ENCODE measurements at regions not wholly inside any gene's neighbourhood (a gene's known extent, or its start where the extent isn't known, plus 50 kb on each side); places are given as distances from the start of the nearest gene placed in this dataset.
"Not testable (repeated sequence)": the region's sequence is repeated elsewhere in the genome, so short reads cannot be mapped to it uniquely, and the experiment has no call there.

DNA sequence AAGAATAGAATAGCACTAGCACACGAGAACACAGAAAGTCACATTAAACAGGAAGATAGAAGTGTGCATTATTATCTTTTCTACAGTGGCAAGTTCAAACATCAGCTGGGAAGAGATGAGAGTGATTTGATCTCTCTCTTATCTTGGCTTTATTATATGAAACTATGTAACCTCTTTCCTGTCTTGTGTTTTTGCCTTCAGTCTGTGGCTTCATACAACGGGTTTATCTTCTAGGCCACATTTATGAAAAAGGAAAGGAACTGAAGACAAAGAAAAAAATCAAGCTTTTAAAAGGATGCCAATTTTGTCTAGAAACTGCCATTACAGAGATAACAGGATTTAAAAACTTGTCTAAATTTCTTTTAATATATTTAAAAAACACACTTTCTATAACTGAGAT is 983.6 kb downstream of the RPA4 start:
- DNase-seq = no peak

DNA sequence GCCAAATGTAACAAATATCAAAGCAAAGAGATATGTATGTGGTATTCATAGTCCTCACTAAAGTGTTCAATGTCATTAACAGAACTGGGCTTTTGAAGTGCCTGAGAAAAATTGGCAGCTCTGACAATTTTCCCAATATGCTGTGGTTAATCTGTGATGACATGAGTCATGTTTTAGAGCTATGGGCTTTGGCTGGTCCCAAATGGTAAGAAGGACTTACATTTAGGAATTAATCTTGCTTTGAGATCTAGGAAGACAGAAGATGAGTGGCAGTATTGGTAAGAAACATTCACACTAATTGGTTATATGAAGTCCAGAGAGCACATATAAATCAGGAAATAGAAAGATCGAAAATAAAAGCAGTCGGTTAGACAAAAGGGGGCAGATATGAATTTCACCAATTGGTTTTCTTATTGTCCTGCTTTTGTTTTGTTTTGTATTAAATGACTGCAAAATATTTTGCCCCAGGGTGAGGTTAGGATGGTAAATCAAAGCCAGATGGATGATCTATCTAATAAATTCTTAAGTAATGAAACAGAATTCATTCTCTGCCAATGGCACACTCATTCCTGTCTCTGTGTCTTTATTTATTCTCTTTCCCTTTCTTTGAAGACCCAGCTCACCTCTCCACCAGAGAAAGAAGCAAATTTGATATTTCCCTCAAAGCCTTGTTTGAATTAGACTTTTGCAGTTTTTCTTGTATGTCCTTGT is 993.1 kb downstream of the RPA4 start:
- DNase-seq = no peak

GRCh38 chrX:97882306-97882705 is 998.6 kb downstream of the RPA4 start:
- no peak for DNase-seq

- no peak for DNase-seq
These were observed 1012.0 kb downstream of the RPA4 start for GRCh38 chrX:97895751-97896150.

- no peak for DNase-seq
These were observed 1014.3 kb downstream of the RPA4 start for GRCh38 chrX:97897998-97898397.

DNA sequence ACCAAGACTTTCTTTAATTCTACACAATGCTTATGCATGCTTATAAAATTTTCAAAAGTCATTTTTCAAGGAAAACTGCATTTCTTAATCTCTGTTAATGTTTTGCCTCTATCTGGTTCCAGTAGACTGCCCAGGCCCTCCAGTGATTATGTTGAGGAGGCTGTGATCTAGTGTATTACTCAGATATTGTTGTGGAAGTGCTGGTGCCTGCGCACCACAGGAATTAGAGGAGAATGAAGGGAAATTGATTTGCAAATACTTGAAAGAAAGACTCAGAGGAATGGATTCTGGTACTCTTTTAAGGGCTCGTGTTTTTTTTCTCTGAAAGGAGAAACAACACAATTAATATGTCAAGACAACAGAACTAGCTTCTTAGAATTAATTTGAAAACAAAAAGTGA is 1015.1 kb downstream of the RPA4 start:
- DNase-seq = no peak

DNA sequence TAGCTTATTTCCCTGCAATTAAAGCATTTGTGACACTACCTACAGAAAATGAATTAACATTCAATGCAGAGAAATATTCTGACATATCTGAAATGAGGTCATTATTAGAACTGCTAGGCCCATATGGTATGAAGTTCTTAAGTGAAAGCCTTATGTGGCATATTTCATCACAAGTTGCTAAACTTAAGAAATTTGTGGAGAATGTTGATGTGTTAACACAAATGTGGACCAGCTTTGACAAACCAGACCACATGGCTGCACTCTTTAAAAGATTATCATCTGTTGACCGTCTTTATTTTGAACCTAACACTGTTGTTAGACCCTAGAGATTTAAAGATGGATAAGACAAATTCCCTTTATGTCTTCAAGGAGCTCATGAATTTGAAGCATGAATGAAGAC is 1024.1 kb downstream of the RPA4 start:
- DNase-seq = no peak

- DNase-seq = no peak
These were observed 1025.5 kb downstream of the RPA4 start for GRCh38 chrX:97909245-97909644.

- DNase-seq = not testable (repeated sequence)
These were observed 1031.7 kb downstream of the RPA4 start for GRCh38 chrX:97915390-97915789.

DNA sequence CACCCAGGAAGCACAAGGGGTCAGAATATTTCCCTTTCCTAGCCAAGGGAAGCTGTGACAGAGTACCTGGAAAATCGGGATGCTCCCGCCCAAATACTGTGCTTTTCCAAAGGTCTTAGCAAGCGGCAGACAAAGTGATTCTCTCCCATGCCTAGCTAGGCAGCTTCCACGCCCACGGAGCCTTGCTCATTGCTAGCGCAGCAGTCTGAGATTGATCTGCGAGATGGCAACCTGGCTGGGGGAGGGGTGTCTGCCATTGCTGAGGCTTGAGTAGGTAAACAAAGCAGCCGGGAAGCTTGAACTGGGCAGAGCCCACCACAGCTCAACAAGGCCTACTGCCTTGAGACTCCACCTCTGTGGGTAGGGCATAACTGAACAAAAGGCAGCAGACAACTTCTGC is 1037.5 kb downstream of the RPA4 start:
- DNase-seq = not testable (repeated sequence)

- DNase-seq = no peak
These were observed 1047.9 kb downstream of the RPA4 start for GRCh38 chrX:97931586-97931985.

DNA sequence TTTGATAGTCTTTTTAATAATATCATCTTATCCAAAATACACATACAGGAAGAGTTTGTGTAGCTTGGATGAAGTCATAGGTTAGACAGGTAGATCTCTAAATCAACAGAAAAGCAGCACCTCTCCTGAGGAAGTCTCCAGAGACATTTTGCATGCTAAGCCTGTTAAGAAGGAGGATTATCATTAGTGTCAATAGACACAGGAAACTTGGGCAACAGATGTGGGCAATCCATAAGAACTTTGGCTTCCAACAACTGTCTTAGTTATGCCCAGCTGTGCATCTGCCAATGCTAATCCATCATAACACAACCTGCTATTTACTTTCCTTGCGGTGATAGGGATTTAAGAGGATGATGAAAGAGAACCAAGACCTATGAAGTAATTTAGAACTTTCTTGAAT is 1052.6 kb downstream of the RPA4 start:
- DNase-seq = no peak

GRCh38 chrX:97938706-97939105 is 1055.0 kb downstream of the RPA4 start:
- no peak for DNase-seq

DNA sequence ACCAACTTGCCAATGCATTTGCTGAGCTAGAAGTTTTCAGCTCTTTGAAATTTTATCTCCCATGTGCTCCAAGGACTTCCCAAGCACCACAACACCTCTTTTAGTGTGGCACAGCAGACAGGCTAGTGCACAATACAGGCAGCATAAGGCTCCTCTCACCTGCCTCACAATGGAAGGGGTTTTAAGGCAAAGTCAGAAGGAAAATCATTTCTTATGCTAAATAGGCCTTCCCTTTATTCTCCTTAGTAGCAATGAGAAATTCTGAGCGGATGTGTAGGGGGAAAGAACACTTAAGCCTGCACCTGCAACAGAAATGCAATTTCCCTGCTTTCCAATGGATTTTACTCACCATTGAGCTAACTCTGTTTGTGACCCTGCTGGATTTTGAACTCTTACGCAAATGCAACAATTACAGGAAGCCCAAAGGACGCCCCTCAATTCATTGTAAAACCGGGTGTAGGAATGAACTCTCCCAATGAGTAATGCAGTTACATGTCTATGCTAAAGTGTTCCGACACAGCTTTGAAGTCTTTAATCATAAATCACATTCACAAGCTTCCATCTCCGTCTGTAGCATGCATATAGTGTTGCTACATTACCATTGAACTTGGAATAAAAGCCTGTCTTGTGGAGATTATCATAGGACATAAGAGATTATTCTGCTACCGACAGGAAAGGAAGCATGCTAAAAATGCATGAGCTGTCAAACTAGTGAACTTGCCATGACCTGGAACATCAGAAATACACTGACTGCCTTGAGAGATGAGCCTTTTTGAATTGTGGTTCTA is 1084.9 kb downstream of the RPA4 start:
- no peak for DNase-seq

- no peak for DNase-seq
These were observed 1100.9 kb downstream of the RPA4 start for GRCh38 chrX:97984641-97985040.

GRCh38 chrX:97985096-97985495 is 1101.4 kb downstream of the RPA4 start:
- DNase-seq = no peak

- DNase-seq = no peak
These were observed 1104.3 kb downstream of the RPA4 start for GRCh38 chrX:97987979-97988378.

GRCh38 chrX:97995834-97996233 is 1112.1 kb downstream of the RPA4 start:
- DNase-seq = no peak

GRCh38 chrX:98028691-98029090 is 1145.0 kb downstream of the RPA4 start:
- DNase-seq = no peak

GRCh38 chrX:98029861-98030260 is 1146.2 kb downstream of the RPA4 start:
- no peak for DNase-seq

DNA sequence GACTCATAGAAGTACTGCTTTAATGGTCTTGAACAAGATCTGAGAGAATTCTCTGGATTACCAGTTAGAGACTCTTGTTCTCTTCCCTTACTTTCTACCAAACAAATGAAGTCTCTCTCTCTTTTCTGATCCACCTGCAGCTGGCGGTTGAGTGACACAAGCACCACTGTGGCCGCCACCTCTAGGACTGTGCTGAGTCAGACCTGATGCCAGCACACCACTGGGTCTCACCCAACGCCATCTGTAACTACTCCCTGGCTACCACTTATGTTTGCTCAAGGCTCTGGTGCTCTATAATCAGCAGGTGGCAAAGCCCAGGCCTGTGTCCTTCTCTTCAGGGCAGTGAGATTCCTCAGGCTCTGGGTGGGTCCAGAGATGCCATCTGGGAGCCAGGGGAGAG is 1173.5 kb downstream of the RPA4 start:
- DNase-seq = no peak

- DNase-seq = no peak
These were observed 1181.4 kb downstream of the RPA4 start for GRCh38 chrX:98065151-98065550.

DNA sequence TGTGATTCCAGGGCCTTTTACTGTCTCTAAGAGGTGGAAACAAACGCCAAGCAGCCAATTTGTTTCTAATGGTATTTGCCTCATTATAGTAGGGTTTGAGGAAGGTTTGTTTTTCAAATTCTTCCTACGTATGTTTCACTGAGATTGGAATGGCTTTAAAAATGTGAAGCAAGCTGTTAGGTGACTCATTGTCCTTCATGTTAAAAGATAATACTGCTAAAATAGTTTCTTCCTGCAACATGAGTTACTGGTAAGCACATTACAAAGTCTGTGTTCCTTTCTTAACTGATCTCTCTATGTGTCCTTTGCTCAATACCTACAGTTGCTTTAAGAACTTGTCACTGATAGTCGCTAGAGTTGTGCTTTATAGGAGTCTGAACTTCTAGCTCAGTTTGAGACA is 1183.9 kb downstream of the RPA4 start:
- DNase-seq = no peak

DNA sequence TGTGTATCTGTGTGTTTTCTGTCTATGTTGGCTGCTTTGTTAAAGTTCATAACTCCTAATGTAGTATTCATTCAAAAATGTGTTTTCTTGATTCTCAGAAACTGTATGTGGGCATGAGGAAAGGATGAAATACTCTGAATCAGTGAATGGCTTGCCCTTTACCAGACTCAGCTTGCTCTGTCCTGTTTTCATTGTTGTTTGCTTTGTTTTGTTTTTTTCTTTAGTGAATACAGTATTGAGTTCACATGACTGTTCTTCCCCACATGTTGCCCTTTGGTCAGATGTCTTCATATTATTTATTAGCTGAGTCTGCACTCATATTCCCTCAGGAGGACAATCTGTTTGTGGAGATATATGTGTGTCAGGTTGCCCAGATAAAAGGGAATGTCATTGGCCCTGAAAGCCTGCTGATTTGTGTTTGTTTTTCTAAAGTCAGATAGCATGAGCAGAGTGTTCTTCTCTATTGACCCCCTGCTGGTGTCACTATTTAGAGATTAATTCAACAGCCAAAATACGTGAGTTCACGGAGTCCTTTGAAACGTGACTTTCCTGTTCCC is 1184.4 kb downstream of the RPA4 start:
- no peak for DNase-seq
